MCF 10A (cell line): ENCODE measurements at regions not wholly inside any gene's neighbourhood (a gene's known extent, or its start where the extent isn't known, plus 50 kb on each side); places are given as distances from the start of the nearest gene placed in this dataset.

Source experiments
- BruUV-seq: library from RNA; stranded (reverse); fragments of 400-500 nt; replicated peaks from 2 replicates; lab custom pipeline; 2021; lab: Mats Ljungman, UMichigan
- CTCF ChIA-PET: fragments of 300-600 bp; sonication (Branson Sonifier 250); formaldehyde crosslinking; extraction: SDS; loops from one replicate; lab custom pipeline; 2021; ENCODE audit warnings: antibody characterized with exemption, inconsistent platforms; lab: Yijun Ruan, JAX
- POLR2A ChIA-PET: fragments of 300-600, 350-650 bp; sonication (Branson Sonifier 250); formaldehyde crosslinking; extraction: SDS; loops from one replicate; lab custom pipeline; 2020; ENCODE audit warnings: antibody characterized with exemption, inconsistent platforms; lab: Yijun Ruan, JAX
- DNase-seq: peaks from one replicate; pipeline ENCODE4 v3.0.0-alpha.2; 2018; ENCODE audit not compliant: unreplicated experiment
- H3K27ac Mint-ChIP-seq: one replicate; pipeline ENCODE4 v1.8.0; 2022; ENCODE audit warnings: mild to moderate bottlenecking, low read depth, mixed read lengths; ENCODE audit not compliant: unreplicated experiment
- H3K27me3 Mint-ChIP-seq: one replicate; pipeline ENCODE4 v1.8.0; 2022; ENCODE audit warnings: mixed read lengths; ENCODE audit not compliant: insufficient read depth, unreplicated experiment
- H3K36me3 Mint-ChIP-seq: one replicate; pipeline ENCODE4 v1.8.0; 2022; ENCODE audit warnings: mild to moderate bottlenecking, moderate library complexity, mixed read lengths; ENCODE audit not compliant: insufficient read depth, unreplicated experiment
- H3K4me1 Mint-ChIP-seq: one replicate; pipeline ENCODE4 v1.8.0; 2022; ENCODE audit warnings: mixed read lengths; ENCODE audit not compliant: insufficient read depth, unreplicated experiment
- H3K4me3 Mint-ChIP-seq: one replicate; pipeline ENCODE4 v1.8.0; 2022; ENCODE audit warnings: mild to moderate bottlenecking, moderate library complexity, mixed read lengths; ENCODE audit not compliant: unreplicated experiment
- H3K9me3 Mint-ChIP-seq: one replicate; pipeline ENCODE4 v1.8.0; 2022; ENCODE audit warnings: mixed read lengths; ENCODE audit not compliant: unreplicated experiment
- intact Hi-C: fragments of 100-400 bp; cut with micrococcal nuclease; formaldehyde crosslinking; loops from 2 replicates; pipeline ENCODE4 v1.14.1; 2022
- TF ChIP-seq, protein P1 (sequence below): fragments of 200-600 bp; IDR thresholded peaks from one replicate; pipeline ENCODE4 v1.8.0; 2022; ENCODE audit warnings: antibody characterized with exemption, mild to moderate bottlenecking; ENCODE audit not compliant: unreplicated experiment

DNA sequence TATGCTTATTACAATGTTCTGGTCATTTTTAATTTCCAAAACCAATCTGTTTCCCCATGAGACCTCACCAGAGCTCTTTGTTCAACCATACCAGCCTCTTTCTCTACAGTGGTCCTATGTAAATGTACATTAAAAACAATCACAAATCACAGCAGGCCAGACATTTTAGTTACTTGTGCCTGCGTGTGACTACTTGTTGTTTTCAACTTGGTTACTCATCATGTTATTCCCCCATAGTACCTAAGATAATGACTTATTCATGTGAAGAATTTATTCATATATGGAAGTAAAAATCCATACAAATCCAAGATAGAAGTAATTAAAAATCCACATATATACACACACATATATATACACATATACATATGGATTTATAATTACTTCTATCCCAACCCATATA lies 379.6 kb downstream of the SLITRK6 start:
- Mint-ChIP-seq H3K4me1 (no peaks in the 10 kb centered on the region), H3K9me3 (no peaks in the 10 kb centered on the region), H3K27ac (no peak overlapping the region), H3K36me3 (no peaks in the 10 kb centered on the region), H3K27me3 (no peaks in the 10 kb centered on the region), H3K4me3 (no peak overlapping the region)
- ChIA-PET CTCF (no interaction called here), POLR2A (no interaction called here)
- no peak for DNase-seq
- intact Hi-C loops = no loop called here
- no TSS peak for BruUV-seq
- TF ChIP-seq, protein P1, sequence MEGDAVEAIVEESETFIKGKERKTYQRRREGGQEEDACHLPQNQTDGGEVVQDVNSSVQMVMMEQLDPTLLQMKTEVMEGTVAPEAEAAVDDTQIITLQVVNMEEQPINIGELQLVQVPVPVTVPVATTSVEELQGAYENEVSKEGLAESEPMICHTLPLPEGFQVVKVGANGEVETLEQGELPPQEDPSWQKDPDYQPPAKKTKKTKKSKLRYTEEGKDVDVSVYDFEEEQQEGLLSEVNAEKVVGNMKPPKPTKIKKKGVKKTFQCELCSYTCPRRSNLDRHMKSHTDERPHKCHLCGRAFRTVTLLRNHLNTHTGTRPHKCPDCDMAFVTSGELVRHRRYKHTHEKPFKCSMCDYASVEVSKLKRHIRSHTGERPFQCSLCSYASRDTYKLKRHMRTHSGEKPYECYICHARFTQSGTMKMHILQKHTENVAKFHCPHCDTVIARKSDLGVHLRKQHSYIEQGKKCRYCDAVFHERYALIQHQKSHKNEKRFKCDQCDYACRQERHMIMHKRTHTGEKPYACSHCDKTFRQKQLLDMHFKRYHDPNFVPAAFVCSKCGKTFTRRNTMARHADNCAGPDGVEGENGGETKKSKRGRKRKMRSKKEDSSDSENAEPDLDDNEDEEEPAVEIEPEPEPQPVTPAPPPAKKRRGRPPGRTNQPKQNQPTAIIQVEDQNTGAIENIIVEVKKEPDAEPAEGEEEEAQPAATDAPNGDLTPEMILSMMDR = no peak

DNA sequence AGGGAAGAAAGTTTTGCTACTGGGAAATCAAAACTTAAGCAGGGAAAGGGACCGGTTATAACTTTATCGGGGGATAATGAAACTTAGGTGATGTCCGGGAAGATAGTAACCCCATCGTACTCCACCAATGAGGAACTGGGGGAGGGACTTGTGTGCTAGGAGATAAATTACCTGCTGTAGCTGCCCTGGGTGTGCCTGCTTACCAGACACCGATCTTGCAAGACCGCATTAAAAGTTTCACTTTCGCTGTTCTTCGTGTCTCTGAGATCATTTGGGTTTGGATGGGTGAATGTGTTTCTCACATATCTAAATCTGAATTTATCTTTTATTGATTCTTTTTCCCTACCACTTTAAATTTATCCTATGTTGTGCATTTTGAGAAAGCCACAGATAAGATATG lies 381.4 kb downstream of the SLITRK6 start:
- no peaks in the 10 kb centered on the region for H3K27me3 Mint-ChIP-seq
- DNase-seq = no peak
- TF ChIP-seq, protein P1 = no peak
- H3K36me3 Mint-ChIP-seq = no peaks in the 10 kb centered on the region
- H3K27ac Mint-ChIP-seq = no peak overlapping the region
- intact Hi-C loops = no loop called here
- ChIA-PET CTCF (no interaction called here), POLR2A (no interaction called here)
- BruUV-seq = no TSS peak
- H3K9me3 Mint-ChIP-seq = no peaks in the 10 kb centered on the region
- no peak overlapping the region for H3K4me3 Mint-ChIP-seq
- no peaks in the 10 kb centered on the region for H3K4me1 Mint-ChIP-seq

DNA sequence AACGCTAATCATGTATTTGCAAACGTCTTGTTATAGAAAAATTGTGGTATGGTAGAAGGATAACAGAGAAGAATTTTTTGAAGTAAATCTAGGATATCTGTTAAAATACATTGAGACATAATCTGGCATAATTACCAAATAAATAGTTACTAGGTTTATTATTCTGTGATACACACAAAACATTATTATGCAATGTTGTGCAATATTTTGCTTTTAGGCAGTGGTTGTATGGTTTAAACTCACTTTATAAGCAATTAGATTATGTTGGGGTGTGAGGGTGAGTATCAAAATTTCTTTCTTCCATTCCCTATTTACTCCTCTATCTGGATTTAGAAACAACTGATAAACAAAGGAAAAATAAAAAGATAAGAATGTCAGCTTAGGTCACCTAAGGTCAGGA lies 385.6 kb downstream of the SLITRK6 start:
- no TSS peak for BruUV-seq
- Mint-ChIP-seq H3K27ac (no peak overlapping the region), H3K4me1 (no peaks in the 10 kb centered on the region), H3K4me3 (no peak overlapping the region), H3K9me3 (no peaks in the 10 kb centered on the region), H3K27me3 (no peaks in the 10 kb centered on the region), H3K36me3 (no peaks in the 10 kb centered on the region)
- ChIA-PET CTCF (no interaction called here), POLR2A (no interaction called here)
- DNase-seq = no peak
- intact Hi-C loops = no loop called here
- TF ChIP-seq, protein P1 = no peak

DNA sequence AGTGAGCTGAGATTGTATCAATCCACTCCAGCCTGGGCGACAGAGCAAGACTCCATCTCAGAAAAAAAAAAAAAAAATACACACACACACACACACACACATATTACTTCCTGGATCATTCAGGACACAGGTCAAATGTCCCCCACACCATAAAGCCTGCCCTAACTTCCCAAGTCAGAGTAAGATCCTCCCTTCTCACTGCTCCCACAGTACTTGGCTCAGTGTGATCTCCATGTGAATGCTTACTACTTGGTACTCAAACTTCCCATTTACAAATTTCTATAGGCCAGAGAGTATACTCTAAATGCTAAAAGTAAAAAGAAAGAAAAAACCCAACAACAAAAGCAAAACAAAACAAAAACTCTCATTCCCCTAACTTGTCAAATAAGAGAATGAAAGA lies 386.8 kb downstream of the SLITRK6 start:
- Mint-ChIP-seq H3K36me3 (no peaks in the 10 kb centered on the region), H3K4me3 (no peak overlapping the region), H3K4me1 (no peaks in the 10 kb centered on the region), H3K27ac (peak overlapping the region; percentile 17), H3K9me3 (no peaks in the 10 kb centered on the region), H3K27me3 (no peaks in the 10 kb centered on the region)
- no TSS peak for BruUV-seq
- DNase-seq = no peak
- intact Hi-C loops = no loop called here
- ChIA-PET POLR2A (no interaction called here), CTCF (no interaction called here)
- TF ChIP-seq, protein P1 = no peak
